HEK293T (cell line): ENCODE measurements at regions not wholly inside any gene's neighbourhood (a gene's known extent, or its start where the extent isn't known, plus 50 kb on each side); places are given as distances from the start of the nearest gene placed in this dataset.

Experiments
- CTBP1 ChIP-seq: fragments of 450-650 bp; IDR thresholded peaks from 2 replicates; pipeline ENCODE4 v1.6.1; 2016; ENCODE audit warnings: borderline replicate concordance
- PKNOX1 ChIP-seq: fragments of 450-650 bp; IDR thresholded peaks from 2 replicates; pipeline ENCODE4 v1.6.1; 2016
- SP1 ChIP-seq: fragments of 450-650 bp; IDR thresholded peaks from 2 replicates; pipeline ENCODE4 v1.6.1; 2017

GRCh38 chr3:35305406-35305805, 333.9 kb upstream of the ARPP21 start:
- no peak for TF ChIP-seq SP1
- no peak for TF ChIP-seq CTBP1
- no peak for TF ChIP-seq PKNOX1
